GM18520 (cell line): ENCODE measurements at regions not wholly inside any gene's neighbourhood (a gene's known extent, or its start where the extent isn't known, plus 50 kb on each side); places are given as distances from the start of the nearest gene placed in this dataset.
"Not testable (repeated sequence)": the region's sequence is repeated elsewhere in the genome, so short reads cannot be mapped to it uniquely, and the experiment has no call there.

Experiments used
- ATAC-seq: cut with Tn5 transposase; IDR thresholded peaks from one replicate; pipeline ENCODE4 v1.9.1; 2021; ENCODE audit not compliant: unreplicated experiment

GRCh38 chr6:152811785-152812184 is 61.2 kb downstream of the VIP start:
- ATAC-seq, result no peak

- ATAC-seq, result no peak
Measured at GRCh38 chr6:152815230-152815872, 64.8 kb downstream of the VIP start.

GRCh38 chr6:152816055-152816454 is 65.5 kb downstream of the VIP start:
- ATAC-seq, result no peak

- no peak for ATAC-seq
Measured at GRCh38 chr6:152821525-152821924, 70.9 kb downstream of the VIP start.

- ATAC-seq, result no peak
Measured at GRCh38 chr6:152824666-152825065, 74.1 kb downstream of the VIP start.

- no peak for ATAC-seq
Measured at GRCh38 chr6:152828431-152828830, 77.8 kb downstream of the VIP start.

GRCh38 chr6:152834366-152834765 is 83.8 kb downstream of the VIP start:
- not testable (repeated sequence) for ATAC-seq

- no peak for ATAC-seq
Measured at GRCh38 chr6:152836523-152836922, 85.9 kb downstream of the VIP start.

GRCh38 chr6:152845421-152845820 is 94.8 kb downstream of the VIP start:
- no peak for ATAC-seq

GRCh38 chr6:152846825-152847224 is 96.2 kb downstream of the VIP start:
- ATAC-seq, result no peak

GRCh38 chr6:152848919-152849318 is 98.3 kb downstream of the VIP start:
- ATAC-seq, result no peak

- ATAC-seq, result no peak
Measured at GRCh38 chr6:152854086-152854795, 103.6 kb downstream of the VIP start.

- ATAC-seq, result no peak
Measured at GRCh38 chr6:152858141-152858540, 107.5 kb downstream of the VIP start.

- ATAC-seq, result no peak
Measured at GRCh38 chr6:152859225-152859624, 108.6 kb downstream of the VIP start.

GRCh38 chr6:152863618-152864326 is 113.2 kb downstream of the VIP start:
- ATAC-seq, result peak; percentile 82

- ATAC-seq, result no peak
Measured at GRCh38 chr6:152874267-152874666, 108.6 kb downstream of the FBXO5 start.

GRCh38 chr6:152874846-152875568 is 107.8 kb downstream of the FBXO5 start:
- ATAC-seq, result no peak

- no peak for ATAC-seq
Measured at GRCh38 chr6:152879681-152880080, 103.2 kb downstream of the FBXO5 start.

- no peak for ATAC-seq
Measured at GRCh38 chr6:152893187-152893586, 89.7 kb downstream of the FBXO5 start.

- ATAC-seq, result no peak
Measured at GRCh38 chr6:152896923-152897322, 85.9 kb downstream of the FBXO5 start.

- ATAC-seq, result peak; percentile 90
Measured at GRCh38 chr6:152897807-152898399, 84.9 kb downstream of the FBXO5 start.
